Neural progenitor cell (in vitro differentiated cells): ENCODE measurements at regions not wholly inside any gene's neighbourhood (a gene's known extent, or its start where the extent isn't known, plus 50 kb on each side); places are given as distances from the start of the nearest gene placed in this dataset.

Experiments used
- DNase-seq: peaks from one replicate; pipeline ENCODE4 v3.0.0-alpha.2; 2016; ENCODE audit warnings: low spot score
- H2AFZ ChIP-seq: fragments of 200-600 bp; sonication (generic); replicated peaks from 2 replicates; pipeline ENCODE4 v1.6.1; 2016; ENCODE audit warnings: antibody characterized with exemption
- H3F3A ChIP-seq: fragments of 200-600 bp; sonication (generic); 2 replicates; pipeline ENCODE4 v1.6.1; 2016; ENCODE audit warnings: antibody characterized with exemption, low read depth
- H3K27ac ChIP-seq: fragments of 200-600 bp; sonication (generic); 2 replicates; pipeline ENCODE4 v1.5.1; 2016; ENCODE audit warnings: mild to moderate bottlenecking
- H3K27me3 ChIP-seq: fragments of 200-600 bp; sonication (generic); 2 replicates; pipeline ENCODE4 v1.6.1; 2016; ENCODE audit warnings: mild to moderate bottlenecking, moderate library complexity
- H3K36me3 ChIP-seq: fragments of 200-600 bp; sonication (generic); 2 replicates; pipeline ENCODE4 v1.5.1; 2016
- H3K4me1 ChIP-seq: fragments of 200-600 bp; sonication (generic); 2 replicates; pipeline ENCODE4 v1.6.1; 2016; ENCODE audit warnings: mixed run types
- H3K4me2 ChIP-seq: fragments of 200-600 bp; sonication (generic); 2 replicates; pipeline ENCODE4 v1.6.1; 2016
- H3K4me3 ChIP-seq: fragments of 200-600 bp; sonication (generic); 2 replicates; pipeline ENCODE4 v1.5.1; 2016
- H3K79me2 ChIP-seq: fragments of 200-600 bp; sonication (generic); 2 replicates; pipeline ENCODE4 v1.6.1; 2016; ENCODE audit warnings: low read depth
- H3K9ac ChIP-seq: fragments of 200-600 bp; sonication (generic); 2 replicates; pipeline ENCODE4 v1.6.1; 2016
- H3K9me3 ChIP-seq: fragments of 200-600 bp; sonication (generic); 2 replicates; pipeline ENCODE4 v1.5.1; 2016; ENCODE audit warnings: low read depth
- H4K20me1 ChIP-seq: fragments of 200-600 bp; sonication (generic); 2 replicates; pipeline ENCODE4 v1.6.1; 2016; ENCODE audit warnings: low read depth
- H3K27ac Mint-ChIP-seq: 3 replicates; pipeline ENCODE4 v1.8.0; 2021; ENCODE audit warnings: mixed read lengths
- H3K27me3 Mint-ChIP-seq: 2 replicates; pipeline ENCODE4 v1.8.0; 2022; ENCODE audit warnings: low read depth, mild to moderate bottlenecking, inconsistent platforms, moderate library complexity, mixed read lengths; ENCODE audit not compliant: insufficient read depth
- H3K36me3 Mint-ChIP-seq: 3 replicates; pipeline ENCODE4 v1.8.0; 2021; ENCODE audit warnings: mixed read lengths
- H3K4me1 Mint-ChIP-seq: 3 replicates; pipeline ENCODE4 v1.8.0; 2021; ENCODE audit warnings: mixed read lengths
- H3K4me3 Mint-ChIP-seq: 3 replicates; pipeline ENCODE4 v1.8.0; 2021; ENCODE audit warnings: mild to moderate bottlenecking, moderate library complexity, mixed read lengths
- H3K9me3 Mint-ChIP-seq: 3 replicates; pipeline ENCODE4 v1.8.0; 2020; ENCODE audit warnings: mixed read lengths
- CTCF ChIP-seq: fragments of 200-600 bp; sonication (generic); IDR thresholded peaks from 2 replicates; pipeline ENCODE4 v1.5.1; 2017; ENCODE audit warnings: antibody characterized with exemption, mild to moderate bottlenecking
- EZH2 ChIP-seq: fragments of 200-600 bp; sonication (generic); IDR thresholded peaks from 2 replicates; pipeline ENCODE4 v1.6.1; 2017; ENCODE audit warnings: antibody characterized with exemption, mild to moderate bottlenecking, moderate library complexity
- EZH2phosphoT487 ChIP-seq: fragments of 200-600 bp; sonication (generic); IDR thresholded peaks from 2 replicates; pipeline ENCODE4 v1.6.1; 2017; ENCODE audit warnings: antibody characterized with exemption

- peaks cover 3% of the 10 kb centered on the region for H3K9me3 Mint-ChIP-seq
- no peak overlapping the region for H3K4me2 ChIP-seq
Measured at GRCh38 chr22:49656291-49656851, 171.3 kb downstream of the BRD1 start.

GRCh38 chr22:49655168-49655812 lies 172.4 kb downstream of the BRD1 start:
- Mint-ChIP-seq H3K36me3 (no peaks in the 10 kb centered on the region), H3K27me3 (peaks cover 7% of the 10 kb centered on the region), H3K4me3 (no peak overlapping the region), H3K27ac (no peak overlapping the region), H3K4me1 (peaks cover 15% of the 10 kb centered on the region), H3K9me3 (peaks cover 3% of the 10 kb centered on the region)
- Histone ChIP-seq H4K20me1 (no peaks in the 10 kb centered on the region), H3K4me2 (no peak overlapping the region), H3K9ac (no peak overlapping the region), H3K4me3 (no peak overlapping the region), H3K27me3 (no peaks in the 10 kb centered on the region), H2AFZ (peak overlapping the region; percentile 34), H3K79me2 (no peaks in the 10 kb centered on the region), H3K27ac (no peak overlapping the region), H3K36me3 (no peaks in the 10 kb centered on the region), H3F3A (no peaks in the 10 kb centered on the region), H3K9me3 (no peaks in the 10 kb centered on the region), H3K4me1 (peaks cover 11% of the 10 kb centered on the region)
- TF ChIP-seq CTCF (no peak), EZH2phosphoT487 (no peak), EZH2 (no peak)
- DNase-seq = no peak

More at GRCh38 chr22:49656291-49656851, 171.3 kb downstream of the BRD1 start:
- TF ChIP-seq EZH2phosphoT487 (no peak), CTCF (no peak), EZH2 (no peak)
- no peaks in the 10 kb centered on the region for H3F3A ChIP-seq
- Mint-ChIP-seq H3K27me3 (peaks cover 5% of the 10 kb centered on the region), H3K27ac (no peak overlapping the region), H3K36me3 (no peaks in the 10 kb centered on the region), H3K4me3 (no peak overlapping the region), H3K4me1 (peaks cover 7% of the 10 kb centered on the region)
- no peaks in the 10 kb centered on the region for H3K79me2 ChIP-seq
- no peak overlapping the region for H3K9ac ChIP-seq
- H3K4me1 ChIP-seq = peaks cover 11% of the 10 kb centered on the region
- no peaks in the 10 kb centered on the region for H3K9me3 ChIP-seq
- H2AFZ ChIP-seq = no peak overlapping the region
- H4K20me1 ChIP-seq = no peaks in the 10 kb centered on the region
- no peak overlapping the region for H3K27ac ChIP-seq
- H3K4me3 ChIP-seq = no peak overlapping the region
- H3K36me3 ChIP-seq = no peaks in the 10 kb centered on the region
- no peaks in the 10 kb centered on the region for H3K27me3 ChIP-seq
- DNase-seq = no peak

GRCh38 chr22:49650336-49651241 lies 177.1 kb downstream of the BRD1 start:
- no peak for DNase-seq
- H3K9me3 Mint-ChIP-seq = no peaks in the 10 kb centered on the region
- H4K20me1 ChIP-seq = no peaks in the 10 kb centered on the region
- H2AFZ ChIP-seq = no peak overlapping the region
- no peaks in the 10 kb centered on the region for H3K36me3 Mint-ChIP-seq
- no peaks in the 10 kb centered on the region for H3K27me3 ChIP-seq
- H3K4me2 ChIP-seq = no peak overlapping the region
- no peaks in the 10 kb centered on the region for H3K4me1 ChIP-seq
- H3K79me2 ChIP-seq = no peaks in the 10 kb centered on the region
- H3K27ac ChIP-seq = no peak overlapping the region
- H3K4me3 Mint-ChIP-seq = no peak overlapping the region
- peaks cover 12% of the 10 kb centered on the region for H3K27me3 Mint-ChIP-seq
- TF ChIP-seq EZH2phosphoT487 (no peak), CTCF (no peak), EZH2 (no peak)
- H3K9ac ChIP-seq = no peak overlapping the region
- H3K4me1 Mint-ChIP-seq = peaks cover 20% of the 10 kb centered on the region
- no peaks in the 10 kb centered on the region for H3K36me3 ChIP-seq
- H3K27ac Mint-ChIP-seq = peak overlapping the region; percentile 64
- H3K9me3 ChIP-seq = no peaks in the 10 kb centered on the region
- H3F3A ChIP-seq = no peaks in the 10 kb centered on the region
- H3K4me3 ChIP-seq = no peak overlapping the region
